WTC11 (cell line): ENCODE measurements at regions not wholly inside any gene's neighbourhood (a gene's known extent, or its start where the extent isn't known, plus 50 kb on each side); places are given as distances from the start of the nearest gene placed in this dataset.

Source experiments
- ATF1 ChIP-seq: sonication (generic); formaldehyde crosslinking; IDR thresholded peaks from 2 replicates; pipeline ENCODE4 v1.8.1; 2023; ENCODE audit warnings: mild to moderate bottlenecking, moderate library complexity, missing genetic modification reagents
- CTCF ChIP-seq: fragments of 200-600 bp; IDR thresholded peaks from 2 replicates; pipeline ENCODE4 v1.8.0; 2022; ENCODE audit warnings: antibody characterized with exemption
- FOXK1 ChIP-seq: sonication (generic); formaldehyde crosslinking; IDR thresholded peaks from 2 replicates; pipeline ENCODE4 v1.8.0; 2022; ENCODE audit warnings: mild to moderate bottlenecking, moderate library complexity, missing genetic modification reagents
- NR2C2 ChIP-seq: sonication (generic); formaldehyde crosslinking; IDR thresholded peaks from 2 replicates; pipeline ENCODE4 v1.8.0; 2022; ENCODE audit warnings: mild to moderate bottlenecking, missing genetic modification reagents
- USF2 ChIP-seq: sonication (generic); formaldehyde crosslinking; IDR thresholded peaks from 2 replicates; pipeline ENCODE4 v1.8.1; 2023; ENCODE audit warnings: mild to moderate bottlenecking, missing genetic modification reagents, moderate library complexity
- ZNF396 ChIP-seq: fragments of 250-450 bp; sonication (Bioruptor Pico); IDR thresholded peaks from 2 replicates; pipeline ENCODE4 v1.8.0; 2021; ENCODE audit warnings: mild to moderate bottlenecking, moderate library complexity, borderline replicate concordance
- ZNF416 ChIP-seq: fragments of 250-450 bp; sonication (Bioruptor Pico); IDR thresholded peaks from 2 replicates; pipeline ENCODE4 v1.9.0; 2021; ENCODE audit warnings: mild to moderate bottlenecking, inconsistent platforms

- TF ChIP-seq ATF1 (CRISPR knock-in tag) (no peak), CTCF (no peak), ZNF396 (no peak), ZNF416 (CRISPR knock-in tag) (no peak), USF2 (no peak), FOXK1 (CRISPR knock-in tag) (no peak), NR2C2 (no peak)
Measured at GRCh38 chr22:26766510-26767350, 109.3 kb downstream of the MIAT start.
